KMS-11 (cell line): ENCODE measurements at regions not wholly inside any gene's neighbourhood (a gene's known extent, or its start where the extent isn't known, plus 50 kb on each side); places are given as distances from the start of the nearest gene placed in this dataset.

Experiments used
- H2AFZ ChIP-seq: fragments of 200-600 bp; sonication (generic); 2 replicates; pipeline ENCODE4 v1.6.1; 2016; ENCODE audit warnings: antibody characterized with exemption, mixed run types, low read depth
- H3K27ac ChIP-seq: fragments of 200-600 bp; sonication (generic); 2 replicates; pipeline ENCODE4 v1.6.1; 2016; ENCODE audit warnings: mild to moderate bottlenecking, mixed run types
- H3K27me3 ChIP-seq: fragments of 200-600 bp; sonication (generic); 2 replicates; pipeline ENCODE4 v1.6.1; 2017; ENCODE audit warnings: mild to moderate bottlenecking, low read depth, mixed run types, moderate library complexity; ENCODE audit not compliant: insufficient read depth
- H3K36me3 ChIP-seq: fragments of 200-600 bp; sonication (generic); 2 replicates; pipeline ENCODE4 v1.6.1; 2017; ENCODE audit warnings: mild to moderate bottlenecking, mixed run types; ENCODE audit not compliant: insufficient read depth
- H3K4me1 ChIP-seq: fragments of 200-600 bp; sonication (generic); 2 replicates; pipeline ENCODE4 v1.6.1; 2016; ENCODE audit warnings: mild to moderate bottlenecking, low read depth, mixed run types; ENCODE audit not compliant: poor library complexity, severe bottlenecking
- H3K4me2 ChIP-seq: fragments of 200-600 bp; sonication (generic); 2 replicates; pipeline ENCODE4 v1.7.0; 2016; ENCODE audit warnings: mild to moderate bottlenecking, mixed run types
- H3K4me3 ChIP-seq: fragments of 200-600 bp; sonication (generic); IDR thresholded peaks from 2 replicates; pipeline ENCODE4 v1.6.1; 2017; ENCODE audit warnings: low read depth, low read length, mixed read lengths; ENCODE audit not compliant: insufficient read depth
- H3K79me2 ChIP-seq: fragments of 200-600 bp; sonication (generic); 2 replicates; pipeline ENCODE4 v1.6.1; 2016; ENCODE audit warnings: low read depth, mixed run types; ENCODE audit not compliant: insufficient read depth
- H3K9ac ChIP-seq: fragments of 200-600 bp; sonication (generic); 2 replicates; pipeline ENCODE4 v1.6.1; 2016; ENCODE audit warnings: mild to moderate bottlenecking, mixed run types
- H4K20me1 ChIP-seq: fragments of 200-600 bp; sonication (generic); 2 replicates; pipeline ENCODE4 v1.6.1; 2016; ENCODE audit warnings: mild to moderate bottlenecking, mixed run types; ENCODE audit not compliant: insufficient read depth
- CTCF ChIP-seq: fragments of 200-600 bp; sonication (generic); conservative IDR thresholded peaks from 2 replicates; pipeline ENCODE4 v1.6.1; 2017; ENCODE audit warnings: low read depth, mild to moderate bottlenecking, antibody characterized with exemption, low read length, moderate library complexity, mixed read lengths

- Histone ChIP-seq H3K27ac (no peak overlapping the region), H3K4me1 (no peaks in the 10 kb centered on the region), H3K4me3 (no peak overlapping the region), H3K79me2 (no peaks in the 10 kb centered on the region), H4K20me1 (no peaks in the 10 kb centered on the region), H3K36me3 (no peaks in the 10 kb centered on the region), H3K9ac (no peak overlapping the region), H3K4me2 (no peak overlapping the region), H2AFZ (no peak overlapping the region), H3K27me3 (no peaks in the 10 kb centered on the region)
- TF ChIP-seq CTCF, result no peak
Observed at GRCh38 chr3:26558257-26558656, 64.3 kb upstream of the LRRC3B start.

GRCh38 chr3:26559227-26559626 is 63.3 kb upstream of the LRRC3B start:
- Histone ChIP-seq H3K4me1 (no peaks in the 10 kb centered on the region), H2AFZ (no peak overlapping the region), H3K36me3 (no peaks in the 10 kb centered on the region), H4K20me1 (no peaks in the 10 kb centered on the region), H3K79me2 (no peaks in the 10 kb centered on the region), H3K9ac (no peak overlapping the region), H3K4me2 (no peak overlapping the region), H3K27ac (no peak overlapping the region), H3K27me3 (no peaks in the 10 kb centered on the region), H3K4me3 (no peak overlapping the region)
- no peak for TF ChIP-seq CTCF

- no peak for TF ChIP-seq CTCF
- H3K79me2 ChIP-seq, result no peaks in the 10 kb centered on the region
- H3K27me3 ChIP-seq, result no peaks in the 10 kb centered on the region
- no peaks in the 10 kb centered on the region for H3K36me3 ChIP-seq
- H3K4me3 ChIP-seq, result no peak overlapping the region
- H3K9ac ChIP-seq, result no peak overlapping the region
- H3K27ac ChIP-seq, result no peak overlapping the region
- H3K4me1 ChIP-seq, result no peaks in the 10 kb centered on the region
- no peak overlapping the region for H3K4me2 ChIP-seq
- H4K20me1 ChIP-seq, result no peaks in the 10 kb centered on the region
- no peak overlapping the region for H2AFZ ChIP-seq
Observed at GRCh38 chr3:26560081-26560480, 62.5 kb upstream of the LRRC3B start.

- TF ChIP-seq CTCF, result no peak
- Histone ChIP-seq H2AFZ (no peak overlapping the region), H3K9ac (no peak overlapping the region), H3K4me1 (no peaks in the 10 kb centered on the region), H3K36me3 (no peaks in the 10 kb centered on the region), H3K27me3 (no peaks in the 10 kb centered on the region), H3K27ac (no peak overlapping the region), H3K4me3 (no peak overlapping the region), H3K4me2 (no peak overlapping the region), H3K79me2 (no peaks in the 10 kb centered on the region), H4K20me1 (no peaks in the 10 kb centered on the region)
Observed at GRCh38 chr3:26562021-26562768, 60.4 kb upstream of the LRRC3B start.
